DOHH2 (cell line): ENCODE measurements at regions not wholly inside any gene's neighbourhood (a gene's known extent, or its start where the extent isn't known, plus 50 kb on each side); places are given as distances from the start of the nearest gene placed in this dataset.

Experiments used
- EZH2phosphoT487 ChIP-seq: fragments of 200-600 bp; sonication (generic); IDR thresholded peaks from 2 replicates; pipeline ENCODE4 v1.6.1; 2017; ENCODE audit warnings: borderline replicate concordance, mild to moderate bottlenecking, antibody characterized with exemption, low read length, moderate library complexity, mixed read lengths
- TF ChIP-seq, protein P1 (sequence below): fragments of 200-600 bp; sonication (generic); IDR thresholded peaks from one replicate; pipeline ENCODE4 v1.5.1; 2014; ENCODE audit warnings: antibody characterized with exemption, mild to moderate bottlenecking, low read depth, low read length; ENCODE audit not compliant: poor library complexity, severe bottlenecking

DNA sequence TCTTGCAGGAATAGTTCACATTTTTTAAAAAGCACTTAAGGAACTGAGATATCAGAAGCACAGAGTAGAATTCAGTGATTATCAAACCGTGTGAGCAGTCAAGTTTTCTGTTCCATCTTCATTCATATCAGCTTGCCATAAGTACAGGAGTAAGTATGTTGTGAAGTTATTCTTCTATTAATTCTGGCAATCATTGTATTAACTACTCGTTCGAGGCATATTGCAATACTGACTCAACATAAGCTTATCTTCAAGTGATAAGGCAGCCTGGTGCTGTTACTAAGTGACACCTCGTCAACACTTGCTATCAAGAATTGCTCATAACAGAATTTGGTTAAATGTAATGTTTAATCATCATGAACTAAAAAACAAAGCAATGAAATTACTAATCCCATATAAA, 75.7 kb upstream of the SNX9 start:
- TF ChIP-seq, protein P1, sequence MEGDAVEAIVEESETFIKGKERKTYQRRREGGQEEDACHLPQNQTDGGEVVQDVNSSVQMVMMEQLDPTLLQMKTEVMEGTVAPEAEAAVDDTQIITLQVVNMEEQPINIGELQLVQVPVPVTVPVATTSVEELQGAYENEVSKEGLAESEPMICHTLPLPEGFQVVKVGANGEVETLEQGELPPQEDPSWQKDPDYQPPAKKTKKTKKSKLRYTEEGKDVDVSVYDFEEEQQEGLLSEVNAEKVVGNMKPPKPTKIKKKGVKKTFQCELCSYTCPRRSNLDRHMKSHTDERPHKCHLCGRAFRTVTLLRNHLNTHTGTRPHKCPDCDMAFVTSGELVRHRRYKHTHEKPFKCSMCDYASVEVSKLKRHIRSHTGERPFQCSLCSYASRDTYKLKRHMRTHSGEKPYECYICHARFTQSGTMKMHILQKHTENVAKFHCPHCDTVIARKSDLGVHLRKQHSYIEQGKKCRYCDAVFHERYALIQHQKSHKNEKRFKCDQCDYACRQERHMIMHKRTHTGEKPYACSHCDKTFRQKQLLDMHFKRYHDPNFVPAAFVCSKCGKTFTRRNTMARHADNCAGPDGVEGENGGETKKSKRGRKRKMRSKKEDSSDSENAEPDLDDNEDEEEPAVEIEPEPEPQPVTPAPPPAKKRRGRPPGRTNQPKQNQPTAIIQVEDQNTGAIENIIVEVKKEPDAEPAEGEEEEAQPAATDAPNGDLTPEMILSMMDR: no peak
- no peak for TF ChIP-seq EZH2phosphoT487
